Nephron (organoid): ENCODE measurements at regions not wholly inside any gene's neighbourhood (a gene's known extent, or its start where the extent isn't known, plus 50 kb on each side); places are given as distances from the start of the nearest gene placed in this dataset.
A peak's percentile ranks its signal among the peaks of the same experiment; 100 is the strongest.

ENCODE experiments used
- H3K27ac Mint-ChIP-seq, 3 experiments: 2 replicates each; pipeline ENCODE4 v1.8.0; 2020; ENCODE audit warnings: mixed read lengths in 3 of 3, mild to moderate bottlenecking in 2 of 3, moderate library complexity in 1 of 3
- H3K27me3 Mint-ChIP-seq: 2 replicates; pipeline ENCODE4 v1.8.0; 2021; ENCODE audit warnings: low read depth, mild to moderate bottlenecking, moderate library complexity, mixed read lengths
- H3K36me3 Mint-ChIP-seq: 2 replicates; pipeline ENCODE4 v1.8.0; 2020; ENCODE audit warnings: low read depth, mixed read lengths
- H3K4me1 Mint-ChIP-seq: 2 replicates; pipeline ENCODE4 v1.8.0; 2020; ENCODE audit warnings: mixed read lengths
- H3K4me3 Mint-ChIP-seq, 3 experiments: 2 replicates each; pipeline ENCODE4 v1.8.0; 2020; ENCODE audit warnings: mild to moderate bottlenecking in 3 of 3, mixed read lengths in 3 of 3, moderate library complexity in 2 of 3
- H3K9me3 Mint-ChIP-seq: 2 replicates; pipeline ENCODE4 v1.8.0; 2020; ENCODE audit warnings: mixed read lengths
- CTCF ChIP-seq, 3 experiments: fragments of 200-600 bp; sonication (generic); IDR thresholded peaks; one replicate each; pipeline ENCODE4 v1.5.0; 2021; ENCODE audit warnings: antibody characterized with exemption in 3 of 3; ENCODE audit not compliant: unreplicated experiment in 3 of 3

DNA sequence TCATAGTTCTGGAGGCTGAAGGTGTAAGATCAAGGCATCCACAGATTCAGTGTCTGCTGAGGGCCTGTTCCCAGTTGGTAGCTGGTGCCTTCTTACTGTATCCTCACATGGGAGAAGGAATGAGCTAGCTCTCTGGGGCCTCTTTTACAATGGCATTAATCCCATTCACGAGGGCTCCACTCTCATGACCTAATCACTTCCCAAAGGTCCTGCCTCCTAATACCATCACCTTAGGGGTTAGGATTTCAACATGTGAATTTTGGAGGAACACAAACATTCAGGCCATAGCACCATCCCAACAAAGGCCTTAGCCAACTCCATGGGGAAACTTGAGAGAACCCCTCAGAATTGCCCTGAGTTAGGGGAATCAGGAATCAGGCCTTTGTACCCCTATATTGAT, 66.1 kb upstream of the CREB5 start:
- no peak for TF ChIP-seq CTCF (IDR thresholded peaks at IDR 0.05; ENCODE audit: unreplicated experiment in 3 of 3)
- Mint-ChIP-seq H3K27me3 (peaks cover 3% of the 10 kb centered on the region), H3K9me3 (peaks cover 11% of the 10 kb centered on the region), H3K36me3 (no peaks in the 10 kb centered on the region), H3K27ac (peak overlapping the region in 1 of 3 experiments; percentile 61), H3K4me1 (peaks cover 29% of the 10 kb centered on the region), H3K4me3 (no peak overlapping the region)

- Mint-ChIP-seq H3K4me3 (no peak overlapping the region), H3K4me1 (peaks cover 33% of the 10 kb centered on the region), H3K27me3 (peaks cover 3% of the 10 kb centered on the region), H3K36me3 (no peaks in the 10 kb centered on the region), H3K27ac (peak overlapping the region in 2 of 3 experiments; percentile 43 to 61), H3K9me3 (peaks cover 11% of the 10 kb centered on the region)
- no peak for TF ChIP-seq CTCF (IDR thresholded peaks at IDR 0.05; ENCODE audit: unreplicated experiment in 3 of 3)
These were observed 65.5 kb upstream of the CREB5 start for GRCh38 chr7:28346676-28347363.

DNA sequence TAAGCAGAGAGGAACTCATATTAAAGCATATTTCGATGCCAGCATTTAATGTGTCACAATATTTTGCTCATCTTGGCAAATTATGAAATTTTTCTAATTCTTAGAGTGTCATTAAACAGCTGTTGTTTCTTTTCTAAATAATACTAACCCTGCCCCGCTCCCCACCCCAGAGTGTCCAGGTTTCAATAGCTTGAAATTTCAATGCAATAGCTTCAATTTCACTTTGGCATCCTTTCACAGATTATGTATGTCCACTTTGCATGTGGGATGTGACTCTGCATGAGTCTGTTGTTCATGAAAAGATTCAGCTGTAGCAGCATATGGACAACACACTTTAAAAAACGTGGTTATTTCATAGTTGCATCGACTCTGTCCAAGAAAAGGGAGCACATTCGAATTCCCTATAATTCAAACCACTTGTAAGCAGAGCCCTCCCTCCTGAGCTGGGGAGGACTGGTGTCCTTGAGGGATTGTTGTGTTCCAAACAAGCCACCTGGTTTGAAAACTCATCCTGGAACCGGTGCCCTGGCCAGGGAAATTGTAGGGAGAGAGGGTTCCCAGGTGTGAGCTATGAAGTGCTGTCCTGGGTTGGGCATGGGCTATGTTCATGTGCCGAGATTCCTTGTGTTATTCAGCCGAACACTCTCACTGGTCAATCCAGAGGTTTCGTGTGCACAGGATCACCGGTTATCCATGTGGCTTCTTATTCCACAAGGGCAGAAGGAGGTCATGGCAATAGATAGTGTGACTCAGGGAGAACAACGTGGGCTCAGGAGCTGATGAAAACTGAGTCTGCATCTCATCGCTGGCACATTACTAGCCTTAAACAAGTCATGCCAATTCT, 64.6 kb upstream of the CREB5 start:
- TF ChIP-seq CTCF (IDR thresholded peaks at IDR 0.05; ENCODE audit: unreplicated experiment in 3 of 3) = no peak
- H3K4me3 Mint-ChIP-seq = no peak overlapping the region
- no peaks in the 10 kb centered on the region for H3K36me3 Mint-ChIP-seq
- peaks cover 33% of the 10 kb centered on the region for H3K4me1 Mint-ChIP-seq
- peak overlapping the region; percentile 43 to 61 (median 54) for H3K27ac Mint-ChIP-seq
- peaks cover 8% of the 10 kb centered on the region for H3K9me3 Mint-ChIP-seq
- H3K27me3 Mint-ChIP-seq = peaks cover 3% of the 10 kb centered on the region

DNA sequence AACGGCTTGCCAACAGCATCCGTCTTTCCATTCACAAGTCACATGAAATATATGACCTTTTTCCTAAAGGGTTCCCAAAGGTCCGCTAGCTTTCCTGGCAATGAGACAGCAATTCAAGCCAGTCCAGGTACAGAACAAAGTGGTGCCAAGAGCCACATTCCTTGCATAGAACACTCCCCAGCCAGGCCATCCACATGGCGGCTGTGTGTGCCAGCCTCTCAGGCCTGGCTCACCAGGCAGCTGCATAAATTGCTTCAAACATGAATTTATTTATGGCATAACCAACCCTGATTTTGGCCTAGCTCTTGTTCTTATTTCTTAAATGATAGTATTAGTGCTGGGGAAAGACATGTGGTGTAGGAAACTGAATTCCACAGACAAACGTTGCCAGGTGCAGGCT, 63.7 kb upstream of the CREB5 start:
- Mint-ChIP-seq H3K9me3 (peaks cover 8% of the 10 kb centered on the region), H3K27me3 (peaks cover 3% of the 10 kb centered on the region)
- TF ChIP-seq CTCF (IDR thresholded peaks at IDR 0.05; ENCODE audit: unreplicated experiment in 3 of 3) = no peak

GRCh38 chr7:28349637-28350036, 62.7 kb upstream of the CREB5 start:
- Mint-ChIP-seq H3K27ac (no peak overlapping the region), H3K36me3 (peaks cover 3% of the 10 kb centered on the region), H3K9me3 (peaks cover 6% of the 10 kb centered on the region), H3K27me3 (peaks cover 3% of the 10 kb centered on the region), H3K4me1 (peaks cover 36% of the 10 kb centered on the region), H3K4me3 (no peak overlapping the region)
- TF ChIP-seq CTCF (IDR thresholded peaks at IDR 0.05; ENCODE audit: unreplicated experiment in 3 of 3) = no peak

More for the DNA sequence above, 63.7 kb upstream of the CREB5 start:
- no peak overlapping the region for H3K4me3 Mint-ChIP-seq
- peaks cover 33% of the 10 kb centered on the region for H3K4me1 Mint-ChIP-seq
- H3K36me3 Mint-ChIP-seq = no peaks in the 10 kb centered on the region
- H3K27ac Mint-ChIP-seq = peak overlapping the region; percentile 43 to 68 (median 61)
